Kidney (tissue), 13 donors: ENCODE measurements at regions not wholly inside any gene's neighbourhood (a gene's known extent, or its start where the extent isn't known, plus 50 kb on each side); places are given as distances from the start of the nearest gene placed in this dataset.

Source experiments
- DNase-seq, 5 donors: peaks; one replicate each; pipeline ENCODE4 v3.0.0-alpha.2; 2013 to 2020
- FAIRE-seq: peaks from 2 replicates; lab custom pipeline; 2012; peaks lifted over from hg19 to GRCh38; lab: Jason Lieb, UNC
- H3K27ac ChIP-seq, 2 donors: one replicate each; pipeline ENCODE4 v1.7.0; 2013; ENCODE audit warnings: low read depth in 2 of 2, low read length in 2 of 2, inconsistent platforms in 1 of 2
- H3K27me3 ChIP-seq: one replicate; pipeline ENCODE4 v1.7.1; 2013; ENCODE audit warnings: low read length, inconsistent platforms; ENCODE audit not compliant: control insufficient read depth, insufficient read depth
- H3K36me3 ChIP-seq, 3 donors: one replicate each; pipeline versions ENCODE4 v1.7.0 to v1.7.1; 2013; ENCODE audit warnings: low read length in 3 of 3, control low read depth in 1 of 3, inconsistent platforms in 1 of 3; ENCODE audit not compliant: insufficient read depth in 3 of 3, control insufficient read depth in 2 of 3
- H3K4me1 ChIP-seq, 3 donors: one replicate each; pipeline versions ENCODE4 v1.7.0 to v1.7.1; 2013; ENCODE audit warnings: low read length in 3 of 3, inconsistent platforms in 1 of 3, low read depth in 1 of 3; ENCODE audit not compliant: control insufficient read depth in 2 of 3, insufficient read depth in 2 of 3
- H3K4me3 ChIP-seq, 3 donors: one replicate each; pipeline versions ENCODE4 v1.7.0 to v1.8.1; 2013; ENCODE audit warnings: low read length in 3 of 3, control low read depth in 1 of 3, inconsistent platforms in 1 of 3
- H3K9ac ChIP-seq, 3 donors: one replicate each; pipeline versions ENCODE4 v1.7.0 to v1.7.1; 2013; ENCODE audit warnings: low read length in 3 of 3, control low read depth in 1 of 3, inconsistent platforms in 1 of 3
- H3K9me3 ChIP-seq, 3 donors: one replicate each; pipeline versions ENCODE4 v1.7.0 to v1.7.1; 2013; ENCODE audit warnings: low read length in 3 of 3, control low read depth in 1 of 3, inconsistent platforms in 1 of 3; ENCODE audit not compliant: control insufficient read depth in 2 of 3, insufficient read depth in 1 of 3
- intact Hi-C: fragments of 100-400 bp; cut with DNase I; formaldehyde crosslinking; loops from one replicate; pipeline ENCODE4 v1.11.1; 2022
- TF ChIP-seq, protein P1 (sequence below): IDR thresholded peaks from 3 replicates; pipeline ENCODE4 v1.5.1; 2012; ENCODE audit warnings: mild to moderate bottlenecking, moderate library complexity, borderline replicate concordance; ENCODE audit not compliant: insufficient read depth; ENCODE audit errors: extremely low read depth
- donor health status: control.
- donor health status: control.
- donor health status: control.
- donor health status: control.
- donor health status: control.
- donor health status: DM: yes; HTN: yes; CAD: no.
- donor health status: Normal renal cell carcinoma (clear cell type).

DNA sequence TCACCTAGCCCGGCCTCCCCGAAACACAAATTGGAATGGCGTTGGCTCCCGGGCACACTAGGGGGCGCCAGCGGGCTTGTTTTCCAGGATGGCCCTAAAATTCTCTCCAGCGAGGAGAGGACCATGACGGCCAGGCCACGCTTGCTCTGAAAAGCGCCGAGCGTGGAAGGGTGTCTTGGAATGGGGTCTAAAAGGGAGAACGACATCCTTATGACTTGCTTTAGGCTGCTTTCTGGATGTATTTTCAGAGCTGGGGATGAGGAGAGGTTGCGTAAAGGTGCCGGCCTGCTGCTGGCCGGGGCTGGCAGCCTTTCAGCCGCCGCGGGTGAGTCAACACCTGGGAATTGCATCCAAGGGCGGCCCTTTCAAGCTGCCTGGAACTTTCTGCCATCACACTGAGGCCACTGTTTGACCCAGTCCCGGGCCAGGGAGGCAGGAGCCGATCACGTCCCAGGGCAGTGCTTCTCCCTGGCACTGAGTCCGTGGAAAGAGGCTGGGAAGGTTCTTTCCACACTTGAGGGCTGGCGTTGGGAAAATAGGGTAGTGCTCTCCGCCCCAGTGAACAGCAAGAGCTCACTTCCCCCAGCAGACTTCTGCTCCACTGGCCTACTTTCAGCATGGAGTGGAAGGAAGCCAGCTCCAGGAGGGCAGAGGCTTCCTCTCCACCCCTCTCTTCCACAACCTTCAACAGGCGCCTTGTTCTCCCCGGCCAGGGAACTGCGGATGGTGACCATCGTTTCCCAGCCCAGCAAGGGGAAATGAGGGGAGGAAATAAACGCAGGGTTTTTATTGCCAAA lies 216.2 kb downstream of the TTC8 start:
- Histone ChIP-seq H3K27ac (peak overlapping the region; percentile 81 to 87), H3K36me3 (no peaks in the 10 kb centered on the region), H3K9me3 (no peaks in the 10 kb centered on the region), H3K4me3 (peak overlapping the region; percentile 59 to 73 (median 72)), H3K4me1 (peaks cover 0 to 4% (median 3%) of the 10 kb centered on the region in 3 donors), H3K9ac (peak overlapping the region in 2 of 3 donors; percentile 21 to 24), H3K27me3 (no peaks in the 10 kb centered on the region)
- TF ChIP-seq, protein P1, sequence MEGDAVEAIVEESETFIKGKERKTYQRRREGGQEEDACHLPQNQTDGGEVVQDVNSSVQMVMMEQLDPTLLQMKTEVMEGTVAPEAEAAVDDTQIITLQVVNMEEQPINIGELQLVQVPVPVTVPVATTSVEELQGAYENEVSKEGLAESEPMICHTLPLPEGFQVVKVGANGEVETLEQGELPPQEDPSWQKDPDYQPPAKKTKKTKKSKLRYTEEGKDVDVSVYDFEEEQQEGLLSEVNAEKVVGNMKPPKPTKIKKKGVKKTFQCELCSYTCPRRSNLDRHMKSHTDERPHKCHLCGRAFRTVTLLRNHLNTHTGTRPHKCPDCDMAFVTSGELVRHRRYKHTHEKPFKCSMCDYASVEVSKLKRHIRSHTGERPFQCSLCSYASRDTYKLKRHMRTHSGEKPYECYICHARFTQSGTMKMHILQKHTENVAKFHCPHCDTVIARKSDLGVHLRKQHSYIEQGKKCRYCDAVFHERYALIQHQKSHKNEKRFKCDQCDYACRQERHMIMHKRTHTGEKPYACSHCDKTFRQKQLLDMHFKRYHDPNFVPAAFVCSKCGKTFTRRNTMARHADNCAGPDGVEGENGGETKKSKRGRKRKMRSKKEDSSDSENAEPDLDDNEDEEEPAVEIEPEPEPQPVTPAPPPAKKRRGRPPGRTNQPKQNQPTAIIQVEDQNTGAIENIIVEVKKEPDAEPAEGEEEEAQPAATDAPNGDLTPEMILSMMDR: peak; percentile 82
- DNase-seq: peak; percentile 92 to 95 (median 94)
- intact Hi-C loops: no loop called here
- no peak for FAIRE-seq

DNA sequence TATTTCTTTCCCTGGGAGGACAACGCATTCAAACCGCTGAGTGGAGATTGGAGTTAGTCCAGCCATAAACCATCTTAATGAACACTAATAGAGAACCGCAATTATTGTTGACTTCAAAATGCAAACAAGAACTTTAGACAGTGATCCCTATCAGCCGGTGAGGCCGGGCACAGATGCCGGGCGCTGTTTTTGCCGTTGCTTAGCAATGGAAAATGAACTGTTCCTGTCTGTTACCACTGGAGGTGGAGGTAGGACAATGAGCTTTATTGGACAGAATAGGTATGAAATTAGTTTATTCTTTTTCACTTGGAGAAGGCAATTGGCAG lies 216.8 kb downstream of the TTC8 start:
- FAIRE-seq (no peak), DNase-seq (peak in 4 of 5 donors; percentile 64 to 90 (median 69))

DNA sequence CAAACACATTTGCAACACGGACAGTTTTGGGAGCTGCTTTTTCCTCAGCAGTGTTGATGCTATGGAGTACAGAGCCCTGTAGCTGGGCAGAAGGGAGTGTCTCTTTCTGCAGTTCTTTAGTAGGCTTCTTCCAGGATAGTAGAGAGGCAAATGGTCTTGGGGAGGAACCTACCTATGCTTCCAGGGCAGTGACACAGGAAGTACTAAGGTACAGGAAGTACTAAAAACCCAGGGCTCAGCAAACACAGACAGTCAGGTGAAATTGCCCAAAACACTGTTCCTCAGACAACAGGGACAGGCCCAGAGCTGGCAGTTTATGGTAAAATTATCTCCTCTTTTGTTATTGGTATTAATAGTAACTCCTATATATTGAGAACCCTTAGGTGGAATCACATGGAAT lies 217.6 kb downstream of the TTC8 start:
- Histone ChIP-seq H3K4me1 (peaks cover 0 to 4% (median 3%) of the 10 kb centered on the region in 3 donors), H3K27ac (no peak overlapping the region), H3K9me3 (no peaks in the 10 kb centered on the region), H3K36me3 (no peaks in the 10 kb centered on the region), H3K4me3 (no peak overlapping the region), H3K27me3 (no peaks in the 10 kb centered on the region), H3K9ac (no peak overlapping the region)
- intact Hi-C loops: no loop called here
- DNase-seq: no peak
- TF ChIP-seq, protein P1: no peak
- no peak for FAIRE-seq

More for the DNA sequence above, 216.8 kb downstream of the TTC8 start:
- Histone ChIP-seq H3K4me1 (peaks cover 0 to 4% (median 3%) of the 10 kb centered on the region in 3 donors), H3K9ac (peak overlapping the region in 1 of 3 donors; percentile 21), H3K4me3 (peak overlapping the region in 2 of 3 donors; percentile 72 to 73), H3K36me3 (no peaks in the 10 kb centered on the region), H3K9me3 (no peaks in the 10 kb centered on the region), H3K27me3 (no peaks in the 10 kb centered on the region), H3K27ac (peak overlapping the region; percentile 81 to 87)
- TF ChIP-seq, protein P1: no peak
- intact Hi-C loops: no loop called here
